Kidney epithelial cell (primary cell): ENCODE measurements at regions not wholly inside any gene's neighbourhood (a gene's known extent, or its start where the extent isn't known, plus 50 kb on each side); places are given as distances from the start of the nearest gene placed in this dataset.

ENCODE experiments used
- DNase-seq: peaks from one replicate; pipeline ENCODE4 v3.0.0-alpha.2; 2010; ENCODE audit warnings: low read depth
- H3K27me3 ChIP-seq: 2 replicates; pipeline ENCODE4 v1.6.0; 2011; ENCODE audit warnings: low read length; ENCODE audit not compliant: control insufficient read depth, insufficient read depth
- H3K36me3 ChIP-seq: 2 replicates; pipeline ENCODE4 v1.5.1; 2011; ENCODE audit warnings: low read length; ENCODE audit not compliant: control insufficient read depth, insufficient read depth
- H3K4me3 ChIP-seq: 2 replicates; pipeline ENCODE4 v1.5.1; 2011; ENCODE audit warnings: low read depth, mild to moderate bottlenecking, control low read depth, low read length
- TF ChIP-seq, protein P1 (sequence below): IDR thresholded peaks from 2 replicates; pipeline ENCODE4 v1.5.1; 2011; ENCODE audit warnings: mild to moderate bottlenecking, moderate library complexity, low read length, control low read depth, inconsistent platforms; ENCODE audit not compliant: insufficient read depth, poor library complexity, severe bottlenecking

GRCh38 chr12:89895591-89895990 is 187.0 kb upstream of the ATP2B1 start:
- Histone ChIP-seq H3K27me3 (no peaks in the 10 kb centered on the region), H3K4me3 (no peak overlapping the region), H3K36me3 (no peaks in the 10 kb centered on the region)
- DNase-seq, result no peak
- TF ChIP-seq, protein P1, sequence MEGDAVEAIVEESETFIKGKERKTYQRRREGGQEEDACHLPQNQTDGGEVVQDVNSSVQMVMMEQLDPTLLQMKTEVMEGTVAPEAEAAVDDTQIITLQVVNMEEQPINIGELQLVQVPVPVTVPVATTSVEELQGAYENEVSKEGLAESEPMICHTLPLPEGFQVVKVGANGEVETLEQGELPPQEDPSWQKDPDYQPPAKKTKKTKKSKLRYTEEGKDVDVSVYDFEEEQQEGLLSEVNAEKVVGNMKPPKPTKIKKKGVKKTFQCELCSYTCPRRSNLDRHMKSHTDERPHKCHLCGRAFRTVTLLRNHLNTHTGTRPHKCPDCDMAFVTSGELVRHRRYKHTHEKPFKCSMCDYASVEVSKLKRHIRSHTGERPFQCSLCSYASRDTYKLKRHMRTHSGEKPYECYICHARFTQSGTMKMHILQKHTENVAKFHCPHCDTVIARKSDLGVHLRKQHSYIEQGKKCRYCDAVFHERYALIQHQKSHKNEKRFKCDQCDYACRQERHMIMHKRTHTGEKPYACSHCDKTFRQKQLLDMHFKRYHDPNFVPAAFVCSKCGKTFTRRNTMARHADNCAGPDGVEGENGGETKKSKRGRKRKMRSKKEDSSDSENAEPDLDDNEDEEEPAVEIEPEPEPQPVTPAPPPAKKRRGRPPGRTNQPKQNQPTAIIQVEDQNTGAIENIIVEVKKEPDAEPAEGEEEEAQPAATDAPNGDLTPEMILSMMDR, result no peak

DNA sequence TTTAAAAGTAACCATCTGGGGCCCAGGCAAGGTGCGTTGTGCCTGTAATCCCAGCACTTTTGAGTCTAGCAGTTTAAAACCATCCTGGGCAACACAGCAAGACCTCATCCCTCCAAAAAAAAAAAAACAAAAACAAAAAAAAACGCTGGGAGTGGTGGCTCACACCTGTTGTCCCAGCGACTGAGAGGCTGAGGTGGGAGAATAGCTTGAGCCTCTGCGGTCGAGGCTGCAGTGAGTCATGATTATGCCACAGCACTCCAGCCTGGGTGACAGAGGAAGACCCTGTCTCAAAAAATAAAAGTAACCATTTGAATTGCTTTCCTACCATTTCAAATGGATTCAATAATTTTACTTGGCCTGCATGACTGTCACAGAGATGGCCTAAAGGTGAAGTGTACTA is 186.5 kb upstream of the ATP2B1 start:
- Histone ChIP-seq H3K27me3 (no peaks in the 10 kb centered on the region), H3K36me3 (no peaks in the 10 kb centered on the region), H3K4me3 (no peak overlapping the region)
- no peak for DNase-seq
- TF ChIP-seq, protein P1, result no peak

DNA sequence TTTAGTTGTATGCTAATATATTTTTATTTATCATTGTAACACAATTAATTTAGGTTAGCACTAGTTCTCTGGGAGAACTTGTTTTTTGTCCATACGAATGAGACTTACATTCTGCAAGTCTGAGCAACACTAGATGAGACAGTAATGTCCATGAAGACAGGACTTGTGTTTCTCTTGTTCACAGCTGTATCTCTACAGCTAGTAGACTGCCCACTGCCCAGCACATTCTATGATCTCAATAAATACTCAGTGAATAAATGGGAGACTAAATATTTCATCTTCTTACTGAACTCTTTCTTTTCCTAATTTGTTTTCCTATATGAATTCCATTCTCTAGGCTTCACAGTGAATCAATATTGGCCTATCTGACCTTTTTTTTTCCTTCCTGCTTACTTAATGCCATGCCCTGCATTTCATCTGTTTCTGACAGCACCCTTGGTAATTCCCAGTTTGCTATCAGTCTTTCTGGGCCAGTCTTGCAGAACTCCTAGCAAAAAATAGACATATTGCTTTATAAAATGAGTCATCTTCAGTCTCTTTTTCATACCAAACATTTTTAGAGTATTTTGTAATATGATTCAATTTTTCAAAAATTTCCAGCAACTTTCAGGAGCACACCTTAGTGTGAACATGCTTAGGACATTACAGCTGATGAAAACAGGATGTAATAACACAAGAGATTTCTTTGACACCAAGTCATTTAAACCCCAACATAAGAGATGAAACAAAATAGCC is 185.5 kb upstream of the ATP2B1 start:
- TF ChIP-seq, protein P1, result no peak
- no peak for DNase-seq
- H3K36me3 ChIP-seq, result no peaks in the 10 kb centered on the region
- no peaks in the 10 kb centered on the region for H3K27me3 ChIP-seq
- H3K4me3 ChIP-seq, result no peak overlapping the region

DNA sequence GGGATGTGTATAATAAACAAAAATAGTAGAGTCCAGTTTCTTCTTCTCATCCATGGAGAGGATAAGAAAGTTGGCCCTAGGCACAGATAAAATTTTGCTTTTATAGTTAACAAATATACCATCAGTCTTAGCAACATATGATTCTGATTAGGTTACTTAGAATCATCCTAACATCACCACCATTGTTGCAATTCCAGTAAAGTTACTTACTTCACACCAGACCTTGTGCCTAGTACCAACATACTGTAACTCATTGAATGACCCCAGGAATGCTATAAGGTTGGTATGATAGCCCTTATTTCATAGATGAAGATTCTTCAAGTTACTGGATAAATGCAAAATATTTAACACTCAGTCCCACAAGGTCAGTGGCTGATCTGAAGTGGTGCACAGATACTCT is 183.8 kb upstream of the ATP2B1 start:
- no peak for DNase-seq
- Histone ChIP-seq H3K27me3 (no peaks in the 10 kb centered on the region), H3K4me3 (no peak overlapping the region), H3K36me3 (no peaks in the 10 kb centered on the region)
- TF ChIP-seq, protein P1, result no peak

GRCh38 chr12:89891933-89892332 is 183.3 kb upstream of the ATP2B1 start:
- DNase-seq, result no peak
- Histone ChIP-seq H3K36me3 (no peaks in the 10 kb centered on the region), H3K4me3 (no peak overlapping the region), H3K27me3 (no peaks in the 10 kb centered on the region)
- TF ChIP-seq, protein P1, result no peak

DNA sequence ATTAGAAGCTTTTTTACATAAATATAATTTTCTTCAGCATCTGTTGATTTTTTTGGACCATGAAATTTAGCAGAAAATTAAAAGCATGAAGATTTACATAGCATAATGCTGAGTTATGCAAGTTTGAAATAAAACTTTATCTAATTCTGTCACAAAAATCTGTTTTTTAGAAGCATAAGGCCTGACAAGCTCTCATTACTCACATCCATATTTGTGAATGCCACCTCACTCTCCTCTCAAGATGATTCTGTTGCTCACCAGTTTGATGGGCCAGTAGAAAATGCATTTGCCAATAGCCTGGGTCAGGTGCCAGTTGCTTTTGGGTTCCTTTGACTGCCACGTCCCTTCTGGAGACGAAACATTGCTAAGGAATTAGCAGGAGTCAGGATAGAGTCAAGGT is 181.5 kb upstream of the ATP2B1 start:
- DNase-seq, result no peak
- Histone ChIP-seq H3K36me3 (no peaks in the 10 kb centered on the region), H3K4me3 (no peak overlapping the region), H3K27me3 (no peaks in the 10 kb centered on the region)
- TF ChIP-seq, protein P1, result no peak
